Parathyroid adenoma (tissue), 2 donors: ENCODE measurements at regions not wholly inside any gene's neighbourhood (a gene's known extent, or its start where the extent isn't known, plus 50 kb on each side); places are given as distances from the start of the nearest gene placed in this dataset.
"Not testable (repeated sequence)": the region's sequence is repeated elsewhere in the genome, so short reads cannot be mapped to it uniquely, and the experiment has no call there.

Experiments used
- H2AFZ ChIP-seq: fragments of 300-600 bp; sonication (generic); one replicate; pipeline ENCODE4 v1.7.0; 2017; ENCODE audit warnings: antibody characterized with exemption, mild to moderate bottlenecking
- H3K27ac ChIP-seq: fragments of 300-600 bp; sonication (generic); one replicate; pipeline ENCODE4 v1.7.0; 2017
- H3K27me3 ChIP-seq: fragments of 300-600 bp; sonication (generic); one replicate; pipeline ENCODE4 v1.7.0; 2017; ENCODE audit warnings: low read length; ENCODE audit not compliant: control insufficient read depth, insufficient read depth
- H3K36me3 ChIP-seq: fragments of 300-600 bp; sonication (generic); one replicate; pipeline ENCODE4 v1.7.0; 2017; ENCODE audit warnings: low read length; ENCODE audit not compliant: control insufficient read depth, insufficient read depth
- H3K4me1 ChIP-seq: fragments of 300-600 bp; sonication (generic); one replicate; pipeline ENCODE4 v1.7.0; 2017; ENCODE audit warnings: control low read depth
- H3K4me2 ChIP-seq: fragments of 300-600 bp; sonication (generic); one replicate; pipeline ENCODE4 v1.7.0; 2017; ENCODE audit warnings: low read length
- H3K4me3 ChIP-seq: fragments of 300-600 bp; sonication (generic); one replicate; pipeline ENCODE4 v1.7.0; 2017; ENCODE audit warnings: low read depth, low read length
- H3K79me2 ChIP-seq: fragments of 300-600 bp; sonication (generic); one replicate; pipeline ENCODE4 v1.7.0; 2017; ENCODE audit warnings: control low read depth
- H3K9ac ChIP-seq: fragments of 300-600 bp; sonication (generic); one replicate; pipeline ENCODE4 v1.7.0; 2017; ENCODE audit warnings: mild to moderate bottlenecking
- H3K9me3 ChIP-seq: fragments of 300-600 bp; sonication (generic); one replicate; pipeline ENCODE4 v1.7.0; 2017; ENCODE audit warnings: low read length; ENCODE audit not compliant: control insufficient read depth
- CTCF ChIP-seq: fragments of 300-600 bp; sonication (generic); IDR thresholded peaks from one replicate; pipeline ENCODE4 v1.7.0; 2017; ENCODE audit warnings: antibody characterized with exemption, mild to moderate bottlenecking
- donor health status: primary hyperparathyroidism.

DNA sequence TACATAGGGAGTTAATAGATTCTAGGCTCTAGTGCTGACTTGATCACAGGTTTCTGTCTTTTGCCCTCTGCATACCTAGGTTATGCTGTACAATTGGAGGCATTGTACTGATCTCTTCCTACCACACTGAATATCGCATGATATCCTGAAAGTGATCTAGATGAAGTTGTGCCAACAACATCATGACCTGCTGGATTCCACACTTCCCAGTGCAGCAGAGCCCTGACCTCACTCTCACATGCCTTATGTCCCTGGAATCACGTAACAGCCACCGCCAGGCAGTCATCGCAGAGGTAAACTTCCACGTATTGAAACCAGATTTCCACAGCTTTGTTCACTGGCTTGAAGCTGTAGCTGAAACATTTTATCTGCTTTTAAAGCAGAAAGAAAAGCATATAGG lies 214.0 kb downstream of the ANKRD30B start:
- Histone ChIP-seq H3K27ac (no peak overlapping the region), H3K9ac (no peak overlapping the region), H3K4me3 (no peak overlapping the region), H3K4me1 (no peaks in the 10 kb centered on the region), H2AFZ (no peak overlapping the region), H3K27me3 (no peaks in the 10 kb centered on the region), H3K9me3 (no peaks in the 10 kb centered on the region), H3K79me2 (no peaks in the 10 kb centered on the region), H3K36me3 (no peaks in the 10 kb centered on the region), H3K4me2 (no peak overlapping the region)
- TF ChIP-seq CTCF = no peak

- Histone ChIP-seq H3K4me3 (no peak overlapping the region), H3K9ac (no peak overlapping the region), H3K9me3 (no peaks in the 10 kb centered on the region), H3K4me1 (no peaks in the 10 kb centered on the region), H3K27me3 (no peaks in the 10 kb centered on the region), H2AFZ (no peak overlapping the region), H3K27ac (no peak overlapping the region), H3K79me2 (no peaks in the 10 kb centered on the region), H3K36me3 (no peaks in the 10 kb centered on the region), H3K4me2 (no peak overlapping the region)
- TF ChIP-seq CTCF = no peak
These were observed 214.7 kb downstream of the ANKRD30B start for GRCh38 chr18:14962626-14963025.

DNA sequence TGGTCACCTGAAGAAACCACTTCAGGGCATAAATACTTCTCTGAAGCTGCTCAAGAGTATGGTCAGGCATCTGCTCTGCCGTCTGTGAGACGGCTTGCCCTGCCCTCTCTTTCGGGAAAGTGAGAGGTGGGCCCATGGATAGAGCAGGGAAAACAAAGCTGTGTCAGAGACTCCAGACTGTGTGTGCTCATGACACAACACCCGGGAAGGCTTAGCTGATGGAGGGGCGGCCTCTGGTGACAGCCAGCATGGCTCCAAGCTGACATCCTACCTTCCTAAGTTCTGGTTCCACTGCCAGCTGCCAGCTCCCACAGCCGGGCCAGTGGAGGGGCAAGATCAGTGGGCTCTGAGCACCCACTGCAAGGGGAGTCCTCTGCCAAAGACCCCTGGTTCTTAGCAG lies 215.3 kb downstream of the ANKRD30B start:
- H3K27me3 ChIP-seq = no peaks in the 10 kb centered on the region
- H3K4me3 ChIP-seq = no peak overlapping the region
- TF ChIP-seq CTCF = no peak
- H2AFZ ChIP-seq = no peak overlapping the region
- H3K9ac ChIP-seq = no peak overlapping the region
- no peak overlapping the region for H3K27ac ChIP-seq
- H3K4me2 ChIP-seq = no peak overlapping the region
- H3K79me2 ChIP-seq = no peaks in the 10 kb centered on the region
- H3K36me3 ChIP-seq = no peaks in the 10 kb centered on the region
- H3K4me1 ChIP-seq = no peaks in the 10 kb centered on the region
- no peaks in the 10 kb centered on the region for H3K9me3 ChIP-seq

DNA sequence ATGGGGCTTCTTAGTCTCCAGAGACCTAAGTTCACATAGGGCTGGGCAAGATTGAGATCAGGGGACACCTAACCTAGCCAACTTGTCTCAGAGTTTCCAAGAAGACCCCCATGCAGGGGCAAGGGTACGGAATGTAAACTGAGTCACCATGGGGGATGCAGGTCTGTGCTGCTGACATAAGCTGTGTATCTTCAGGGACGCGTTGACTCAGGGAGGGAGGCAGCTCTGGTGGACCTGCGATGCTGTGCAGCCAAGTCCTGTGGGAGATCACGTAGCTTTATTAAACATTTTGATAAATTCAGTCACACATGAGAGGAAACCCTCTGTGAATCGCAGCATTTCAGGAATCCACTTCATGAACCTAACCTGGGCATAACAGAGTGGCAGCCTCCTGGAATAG lies 216.0 kb downstream of the ANKRD30B start:
- Histone ChIP-seq H2AFZ (no peak overlapping the region), H3K4me3 (no peak overlapping the region), H3K27ac (no peak overlapping the region), H3K4me1 (no peaks in the 10 kb centered on the region), H3K9ac (no peak overlapping the region), H3K27me3 (no peaks in the 10 kb centered on the region), H3K36me3 (no peaks in the 10 kb centered on the region), H3K9me3 (no peaks in the 10 kb centered on the region), H3K79me2 (no peaks in the 10 kb centered on the region), H3K4me2 (no peak overlapping the region)
- no peak for TF ChIP-seq CTCF

- Histone ChIP-seq H3K79me2 (no peaks in the 10 kb centered on the region), H3K4me1 (no peaks in the 10 kb centered on the region), H3K27ac (no peak overlapping the region), H3K9ac (no peak overlapping the region), H3K27me3 (no peaks in the 10 kb centered on the region), H3K4me2 (no peak overlapping the region), H3K9me3 (no peaks in the 10 kb centered on the region), H2AFZ (no peak overlapping the region), H3K4me3 (no peak overlapping the region), H3K36me3 (no peaks in the 10 kb centered on the region)
- no peak for TF ChIP-seq CTCF
These were observed 216.4 kb downstream of the ANKRD30B start for GRCh38 chr18:14964406-14964805.

DNA sequence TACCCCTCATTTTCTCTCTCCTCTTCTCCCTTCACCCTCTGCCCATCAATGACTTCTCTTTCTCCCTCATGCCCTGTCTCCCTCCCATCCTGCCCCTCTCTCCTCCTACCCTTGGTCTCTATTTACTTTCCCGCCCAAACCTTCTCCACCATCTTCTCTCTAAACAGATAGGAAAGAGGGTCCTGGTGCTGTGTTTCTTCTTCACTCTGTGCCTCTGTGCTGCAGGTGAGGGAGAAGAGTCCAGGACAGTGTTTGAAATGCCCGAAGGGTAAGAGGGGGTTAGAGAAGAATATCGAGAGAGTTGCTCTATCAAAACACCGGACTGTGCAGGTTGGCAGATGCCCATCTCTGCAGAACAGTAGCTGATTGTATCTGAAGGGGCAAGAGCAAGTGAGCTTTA lies 217.0 kb downstream of the ANKRD30B start:
- H2AFZ ChIP-seq, H3K9ac ChIP-seq, H3K36me3 ChIP-seq, H3K4me3 ChIP-seq, H3K9me3 ChIP-seq, H3K79me2 ChIP-seq, H3K27ac ChIP-seq, H3K4me1 ChIP-seq, H3K27me3 ChIP-seq: not testable (repeated sequence)
- peak overlapping the region; percentile 22 for H3K4me2 ChIP-seq
